Esophagus squamous epithelium (tissue), 5 donors: ENCODE measurements at regions not wholly inside any gene's neighbourhood (a gene's known extent, or its start where the extent isn't known, plus 50 kb on each side); places are given as distances from the start of the nearest gene placed in this dataset.

Experiments
- DNase-seq: peaks from one replicate; lab custom pipeline; 2025; lab: John Stamatoyannopoulos, UW
- H3K27ac ChIP-seq, 4 donors: fragments of 200-600 bp; sonication (generic); one replicate each; pipeline ENCODE4 v1.5.1; 2016 to 2019; ENCODE audit warnings: mild to moderate bottlenecking in 1 of 4
- H3K27me3 ChIP-seq, 4 donors: fragments of 200-600 bp; sonication (generic); 1 replicate in 3 of 4; 2 replicates in 1 of 4; pipeline versions ENCODE4 v1.5.1 to v1.6.0; 2017 to 2021; ENCODE audit warnings: antibody characterized with exemption in 1 of 4
- H3K36me3 ChIP-seq, 3 donors: fragments of 200-600 bp; sonication (generic); one replicate each; pipeline ENCODE4 v1.5.1; 2016 to 2019
- H3K4me1 ChIP-seq, 3 donors: fragments of 200-600 bp; sonication (generic); one replicate each; pipeline ENCODE4 v1.5.1; 2017 to 2019
- H3K4me3 ChIP-seq, 4 donors: fragments of 200-600 bp; sonication (generic); 1 replicate in 3 of 4; 2 replicates in 1 of 4; pipeline ENCODE4 v1.5.1; 2016 to 2019; ENCODE audit warnings: mild to moderate bottlenecking in 2 of 4, moderate library complexity in 1 of 4
- H3K9me3 ChIP-seq, 3 donors: fragments of 200-600 bp; sonication (generic); one replicate each; pipeline ENCODE4 v1.5.1; 2016 to 2019
- POLR2A ChIP-seq, 4 donors: fragments of 450-650 bp; IDR thresholded peaks; one replicate each; pipeline ENCODE4 v1.6.1; 2017; ENCODE audit warnings: antibody characterized with exemption in 4 of 4, mild to moderate bottlenecking in 4 of 4, moderate library complexity in 3 of 4
- WGBS, 2 donors: methylation state at CpG; one replicate each; pipeline ENCODE4 v1.1.5; 2018; 5-methylcytosine and 5-hydroxymethylcytosine counted together
- intact Hi-C: fragments of 100-400 bp; cut with DNase I; formaldehyde crosslinking; loops from one replicate; pipeline ENCODE4 v1.15.0; 2022
- TF ChIP-seq, protein P1 (sequence below), 6 experiments: fragments of 450-650 bp in 4 of 6; fragments of 200-600 bp in 2 of 6; sonication (generic) in 2 of 6; IDR thresholded peaks; one replicate each; pipeline ENCODE4 v1.5.1; 2016 to 2019; ENCODE audit warnings: antibody characterized with exemption in 6 of 6, mild to moderate bottlenecking in 4 of 6, moderate library complexity in 4 of 6
- donor health status: DM: yes; HTN: yes; CAD: no.

DNA sequence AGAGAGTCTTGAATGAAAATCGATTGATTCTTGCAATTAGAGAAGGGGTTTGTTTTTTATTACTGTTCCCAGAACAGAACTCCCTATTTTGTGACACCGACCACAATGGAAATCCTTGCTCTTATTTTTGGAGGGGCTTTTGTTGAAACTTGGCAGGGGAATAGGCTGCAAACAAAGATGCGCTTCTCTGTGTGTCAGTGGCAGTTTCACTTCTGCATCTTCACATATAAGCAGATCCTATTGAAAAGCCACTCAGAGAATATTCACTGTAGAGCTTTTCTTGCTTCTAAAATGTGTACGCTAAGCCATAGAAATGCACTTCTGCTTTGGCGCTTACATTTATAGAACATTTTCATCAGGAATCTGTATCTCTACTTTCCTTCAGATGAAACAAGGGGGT lies 1822.4 kb upstream of the SEL1L start:
- intact Hi-C loops, result no loop called here
- Histone ChIP-seq H3K27me3 (no peaks in the 10 kb centered on the region), H3K4me1 (no peaks in the 10 kb centered on the region), H3K27ac (no peak overlapping the region), H3K4me3 (no peak overlapping the region), H3K9me3 (no peaks in the 10 kb centered on the region), H3K36me3 (no peaks in the 10 kb centered on the region)
- WGBS, 2 donors, result 87 to 89% methylated on average over 5 of the region's 5 CpGs
- TF ChIP-seq, protein P1, sequence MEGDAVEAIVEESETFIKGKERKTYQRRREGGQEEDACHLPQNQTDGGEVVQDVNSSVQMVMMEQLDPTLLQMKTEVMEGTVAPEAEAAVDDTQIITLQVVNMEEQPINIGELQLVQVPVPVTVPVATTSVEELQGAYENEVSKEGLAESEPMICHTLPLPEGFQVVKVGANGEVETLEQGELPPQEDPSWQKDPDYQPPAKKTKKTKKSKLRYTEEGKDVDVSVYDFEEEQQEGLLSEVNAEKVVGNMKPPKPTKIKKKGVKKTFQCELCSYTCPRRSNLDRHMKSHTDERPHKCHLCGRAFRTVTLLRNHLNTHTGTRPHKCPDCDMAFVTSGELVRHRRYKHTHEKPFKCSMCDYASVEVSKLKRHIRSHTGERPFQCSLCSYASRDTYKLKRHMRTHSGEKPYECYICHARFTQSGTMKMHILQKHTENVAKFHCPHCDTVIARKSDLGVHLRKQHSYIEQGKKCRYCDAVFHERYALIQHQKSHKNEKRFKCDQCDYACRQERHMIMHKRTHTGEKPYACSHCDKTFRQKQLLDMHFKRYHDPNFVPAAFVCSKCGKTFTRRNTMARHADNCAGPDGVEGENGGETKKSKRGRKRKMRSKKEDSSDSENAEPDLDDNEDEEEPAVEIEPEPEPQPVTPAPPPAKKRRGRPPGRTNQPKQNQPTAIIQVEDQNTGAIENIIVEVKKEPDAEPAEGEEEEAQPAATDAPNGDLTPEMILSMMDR (IDR thresholded peaks at IDR 0.05), result no peak
- no peak for TF ChIP-seq POLR2A (IDR thresholded peaks at IDR 0.05)
- DNase-seq, result no peak

DNA sequence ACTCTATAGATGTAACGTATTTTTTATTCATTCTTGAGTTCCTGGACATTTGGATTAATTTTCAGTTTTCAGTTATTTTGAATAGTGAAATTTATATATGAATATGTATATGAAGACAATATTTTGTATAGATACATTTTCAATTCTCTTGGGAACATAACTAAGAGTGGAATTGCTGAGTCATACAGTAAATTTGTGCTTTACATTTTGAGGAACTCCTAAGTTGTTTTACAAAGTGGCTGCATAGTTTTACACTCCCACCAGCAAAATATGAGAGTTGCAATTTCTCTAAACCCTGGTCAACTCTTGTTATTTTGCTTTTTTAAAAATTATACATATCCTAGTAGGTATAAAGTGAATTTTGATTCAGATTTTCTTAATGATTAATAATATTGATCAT lies 1838.6 kb upstream of the SEL1L start:
- WGBS, 2 donors, result 67 to 70% methylated on average over 1 of the region's 1 CpG
- Histone ChIP-seq H3K27ac (no peak overlapping the region), H3K4me1 (no peaks in the 10 kb centered on the region), H3K27me3 (no peaks in the 10 kb centered on the region), H3K9me3 (no peaks in the 10 kb centered on the region), H3K36me3 (no peaks in the 10 kb centered on the region), H3K4me3 (no peak overlapping the region)
- TF ChIP-seq, protein P1 (IDR thresholded peaks at IDR 0.05), result no peak
- TF ChIP-seq POLR2A (IDR thresholded peaks at IDR 0.05), result no peak
- no peak for DNase-seq
- intact Hi-C loops, result no loop called here

DNA sequence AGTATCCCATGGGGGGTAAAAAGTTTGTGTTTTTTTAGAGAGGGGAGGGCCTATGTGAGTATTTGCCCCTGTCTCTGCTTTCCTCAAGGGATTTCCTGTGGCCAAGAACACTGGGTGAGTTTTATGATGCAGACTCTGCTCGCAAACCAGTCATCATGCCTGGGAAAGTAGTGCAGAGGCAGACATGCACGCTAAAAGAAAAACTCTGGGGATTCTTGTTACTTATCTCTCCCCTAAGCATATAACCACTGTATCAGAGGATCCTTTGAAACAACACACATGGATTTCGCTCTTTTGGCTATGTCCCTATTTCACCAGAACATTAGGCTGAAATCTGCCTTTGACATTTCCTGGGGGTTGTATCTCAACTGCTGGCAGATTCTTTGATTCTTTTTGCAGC lies 1845.8 kb upstream of the SEL1L start:
- no peaks in the 10 kb centered on the region for H3K9me3 ChIP-seq
- WGBS, 2 donors, result 53 to 60% methylated on average over 3 of the region's 3 CpGs
- no peak overlapping the region for H3K27ac ChIP-seq
- intact Hi-C loops, result no loop called here
- no peak for DNase-seq
- H3K4me3 ChIP-seq, result no peak overlapping the region
- H3K4me1 ChIP-seq, result no peaks in the 10 kb centered on the region
- H3K36me3 ChIP-seq, result no peaks in the 10 kb centered on the region
- TF ChIP-seq, protein P1 (IDR thresholded peaks at IDR 0.05), result no peak
- TF ChIP-seq POLR2A (IDR thresholded peaks at IDR 0.05), result no peak
- no peaks in the 10 kb centered on the region for H3K27me3 ChIP-seq

DNA sequence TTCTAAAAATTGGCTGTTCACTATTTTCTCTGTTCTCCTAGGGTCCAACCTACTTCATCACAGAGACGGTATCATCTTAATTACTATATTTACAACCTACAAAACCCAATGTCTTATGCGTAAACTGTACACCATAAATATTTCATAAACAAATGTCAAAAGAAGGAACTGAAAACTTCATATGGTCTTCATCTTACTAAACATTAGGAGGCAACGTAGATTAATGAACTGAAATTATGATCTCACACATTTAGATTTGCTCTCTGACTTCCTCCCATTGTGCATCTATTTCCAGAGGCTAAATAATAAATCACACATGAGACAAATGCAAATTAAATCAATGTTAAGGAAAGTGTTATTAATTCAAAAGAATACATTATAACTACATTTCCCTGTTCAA lies 1850.6 kb upstream of the SEL1L start:
- WGBS, 2 donors, result 44 to 68% methylated on average over 3 of the region's 3 CpGs
- Histone ChIP-seq H3K4me3 (no peak overlapping the region), H3K27ac (no peak overlapping the region), H3K9me3 (no peaks in the 10 kb centered on the region), H3K36me3 (no peaks in the 10 kb centered on the region), H3K27me3 (no peaks in the 10 kb centered on the region), H3K4me1 (no peaks in the 10 kb centered on the region)
- intact Hi-C loops, result no loop called here
- TF ChIP-seq POLR2A (IDR thresholded peaks at IDR 0.05), result no peak
- TF ChIP-seq, protein P1 (IDR thresholded peaks at IDR 0.05), result no peak
- DNase-seq, result no peak

DNA sequence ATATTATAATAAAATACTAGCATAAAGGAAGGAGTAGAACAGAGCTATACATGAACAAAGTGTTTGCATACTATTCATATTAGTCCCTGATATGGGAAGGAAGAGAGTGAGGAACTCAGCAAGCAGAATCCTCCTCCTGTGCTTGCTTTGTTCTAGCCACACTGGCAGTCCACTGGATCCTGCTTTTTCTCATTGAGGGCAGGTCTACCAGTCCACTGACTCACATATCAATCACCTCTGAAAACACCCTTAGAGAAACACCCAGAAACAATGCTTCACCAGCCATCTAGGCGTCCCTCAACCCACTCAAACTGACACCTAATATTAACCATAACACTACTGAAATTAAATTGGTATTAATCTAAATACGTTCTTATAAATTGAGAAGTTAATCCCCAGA lies 1861.7 kb upstream of the SEL1L start:
- Histone ChIP-seq H3K4me1 (no peaks in the 10 kb centered on the region), H3K27me3 (no peaks in the 10 kb centered on the region), H3K27ac (no peak overlapping the region), H3K4me3 (no peak overlapping the region), H3K9me3 (no peaks in the 10 kb centered on the region), H3K36me3 (no peaks in the 10 kb centered on the region)
- TF ChIP-seq, protein P1 (IDR thresholded peaks at IDR 0.05), result no peak
- DNase-seq, result no peak
- intact Hi-C loops, result no loop called here
- 52 to 55% methylated on average over 2 of the region's 2 CpGs for WGBS, 2 donors
